ENCODE measurements at regions not wholly inside any gene's neighbourhood (a gene's known extent, or its start where the extent isn't known, plus 50 kb on each side); places are given as distances from the start of the nearest gene placed in this dataset.

DNA sequence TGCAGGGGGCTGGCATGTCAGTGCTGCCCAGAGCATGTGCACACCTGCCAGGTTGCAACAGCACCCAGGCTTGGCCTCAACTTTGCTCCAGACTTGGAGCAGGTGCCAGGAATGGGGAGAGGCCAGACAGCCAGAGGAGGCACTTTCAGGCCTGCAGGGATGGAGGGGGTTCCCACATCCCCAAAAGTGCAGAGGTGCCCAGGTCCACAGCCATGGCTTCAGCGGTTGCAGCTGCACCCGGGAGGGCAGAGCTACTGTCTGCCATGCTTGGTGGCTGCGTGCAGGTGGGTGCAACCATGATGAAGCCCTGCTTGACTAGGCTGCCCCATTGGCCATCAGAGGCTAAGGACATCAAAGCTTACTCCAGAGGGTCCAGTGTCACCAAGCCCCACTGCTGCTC lies 196.8 kb upstream of the VRK2 start:
- Histone ChIP-seq H3K27me3 (ENCODE audit: insufficient read depth, low read length, poor library complexity, severe bottlenecking) (no peaks in the 10 kb centered on the region), H3K4me2 (ENCODE audit: low read depth, low read length, poor library complexity, severe bottlenecking) (no peak overlapping the region), H3K36me3 (ENCODE audit: insufficient read depth, low read length) (no peaks in the 10 kb centered on the region), H3K9me3 (ENCODE audit: insufficient read depth, low read depth, low read length) (no peaks in the 10 kb centered on the region), H2AFZ (ENCODE audit: low read length) (no peak overlapping the region), H3K9ac (ENCODE audit: low read depth, low read length, poor library complexity, severe bottlenecking) (no peak overlapping the region), H3K4me1 (ENCODE audit: insufficient read depth, low read length, poor library complexity, severe bottlenecking) (no peaks in the 10 kb centered on the region), H4K20me1 (ENCODE audit: insufficient read depth, low read length, poor library complexity, severe bottlenecking) (no peaks in the 10 kb centered on the region), H3K4me3 (ENCODE audit: low read length, poor library complexity, severe bottlenecking) (no peak overlapping the region), H3K79me2 (ENCODE audit: insufficient read depth, low read length) (no peaks in the 10 kb centered on the region), H3K9me2 (replicated peaks; ENCODE audit: low read depth, low read length) (no peaks in the 10 kb centered on the region), H3F3A (ENCODE audit: low read depth) (no peaks in the 10 kb centered on the region)
- no peak for TF ChIP-seq EZH2phosphoT487 (IDR thresholded peaks at IDR 0.05; ENCODE audit: borderline replicate concordance)
- TF ChIP-seq, protein P1, sequence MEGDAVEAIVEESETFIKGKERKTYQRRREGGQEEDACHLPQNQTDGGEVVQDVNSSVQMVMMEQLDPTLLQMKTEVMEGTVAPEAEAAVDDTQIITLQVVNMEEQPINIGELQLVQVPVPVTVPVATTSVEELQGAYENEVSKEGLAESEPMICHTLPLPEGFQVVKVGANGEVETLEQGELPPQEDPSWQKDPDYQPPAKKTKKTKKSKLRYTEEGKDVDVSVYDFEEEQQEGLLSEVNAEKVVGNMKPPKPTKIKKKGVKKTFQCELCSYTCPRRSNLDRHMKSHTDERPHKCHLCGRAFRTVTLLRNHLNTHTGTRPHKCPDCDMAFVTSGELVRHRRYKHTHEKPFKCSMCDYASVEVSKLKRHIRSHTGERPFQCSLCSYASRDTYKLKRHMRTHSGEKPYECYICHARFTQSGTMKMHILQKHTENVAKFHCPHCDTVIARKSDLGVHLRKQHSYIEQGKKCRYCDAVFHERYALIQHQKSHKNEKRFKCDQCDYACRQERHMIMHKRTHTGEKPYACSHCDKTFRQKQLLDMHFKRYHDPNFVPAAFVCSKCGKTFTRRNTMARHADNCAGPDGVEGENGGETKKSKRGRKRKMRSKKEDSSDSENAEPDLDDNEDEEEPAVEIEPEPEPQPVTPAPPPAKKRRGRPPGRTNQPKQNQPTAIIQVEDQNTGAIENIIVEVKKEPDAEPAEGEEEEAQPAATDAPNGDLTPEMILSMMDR (conservative IDR thresholded peaks at IDR 0.05; ENCODE audit: low read length), result no peak

DNA sequence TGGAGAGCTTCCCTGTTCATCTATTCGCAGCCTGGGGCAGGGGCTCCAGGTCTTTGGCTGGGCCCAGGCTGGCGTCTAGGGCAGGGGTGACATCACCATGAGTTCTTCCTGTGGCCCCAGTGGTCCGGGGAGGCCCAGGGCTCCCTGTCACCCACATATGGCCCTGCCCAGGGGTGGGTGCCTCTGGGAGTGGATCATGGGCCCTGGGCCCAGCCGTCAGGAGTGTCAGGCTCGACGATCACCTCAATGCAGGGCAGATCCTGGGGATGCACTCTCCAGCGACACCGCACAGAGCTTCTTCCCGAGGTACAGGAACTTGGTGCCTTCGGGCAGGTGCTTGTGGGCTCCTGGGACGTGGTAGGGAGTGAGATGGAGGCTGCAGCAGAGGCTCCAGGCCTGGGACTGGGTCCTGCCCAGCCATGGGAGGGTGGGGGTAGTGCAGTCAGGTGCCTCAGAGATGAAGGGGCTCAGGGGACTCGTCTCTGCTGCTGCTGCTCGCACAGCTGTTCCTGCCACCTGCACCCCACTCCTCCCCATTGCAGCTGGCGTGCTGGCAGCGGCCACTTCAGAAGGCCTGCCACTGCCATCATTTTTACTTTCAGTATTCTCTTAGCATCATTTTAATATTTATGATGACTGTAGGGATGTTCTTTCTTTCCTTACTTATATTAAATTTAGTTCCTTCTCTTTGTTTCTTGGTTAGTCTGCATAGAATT lies 196.0 kb upstream of the VRK2 start:
- Histone ChIP-seq H3K4me2 (ENCODE audit: low read depth, low read length, poor library complexity, severe bottlenecking) (no peak overlapping the region), H3K79me2 (ENCODE audit: insufficient read depth, low read length) (no peaks in the 10 kb centered on the region), H4K20me1 (ENCODE audit: insufficient read depth, low read length, poor library complexity, severe bottlenecking) (no peaks in the 10 kb centered on the region), H2AFZ (ENCODE audit: low read length) (no peak overlapping the region), H3K36me3 (ENCODE audit: insufficient read depth, low read length) (no peaks in the 10 kb centered on the region), H3F3A (ENCODE audit: low read depth) (no peaks in the 10 kb centered on the region), H3K4me3 (ENCODE audit: low read length, poor library complexity, severe bottlenecking) (no peak overlapping the region), H3K9me2 (replicated peaks; ENCODE audit: low read depth, low read length) (no peaks in the 10 kb centered on the region), H3K27me3 (ENCODE audit: insufficient read depth, low read length, poor library complexity, severe bottlenecking) (no peaks in the 10 kb centered on the region), H3K9me3 (ENCODE audit: insufficient read depth, low read depth, low read length) (no peaks in the 10 kb centered on the region), H3K4me1 (ENCODE audit: insufficient read depth, low read length, poor library complexity, severe bottlenecking) (no peaks in the 10 kb centered on the region), H3K9ac (ENCODE audit: low read depth, low read length, poor library complexity, severe bottlenecking) (no peak overlapping the region)
- no peak for TF ChIP-seq EZH2phosphoT487 (IDR thresholded peaks at IDR 0.05; ENCODE audit: borderline replicate concordance)
- TF ChIP-seq, protein P1 (conservative IDR thresholded peaks at IDR 0.05; ENCODE audit: low read length), result no peak

DNA sequence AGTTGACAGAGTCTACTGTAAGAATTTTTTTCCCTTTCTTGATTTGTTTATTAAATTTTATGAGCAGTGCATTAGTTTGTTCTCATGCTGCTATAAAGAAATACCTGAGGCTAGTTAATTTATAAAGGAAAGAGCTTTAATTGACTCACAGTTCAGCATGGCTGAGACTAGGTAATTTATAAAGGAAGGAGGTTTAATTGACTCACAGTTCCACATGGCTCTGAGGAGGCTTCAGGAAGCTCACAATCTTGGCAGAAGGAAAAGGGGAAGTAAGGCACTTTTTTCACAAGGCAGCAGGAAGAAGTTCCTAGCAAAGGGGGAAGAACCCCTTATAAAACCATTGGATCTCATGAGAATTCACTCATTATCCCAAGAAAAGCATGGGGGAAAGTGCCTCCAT lies 191.4 kb upstream of the VRK2 start:
- H3K79me2 ChIP-seq (ENCODE audit: insufficient read depth, low read length), result no peaks in the 10 kb centered on the region
- no peak overlapping the region for H3K4me3 ChIP-seq (ENCODE audit: low read length, poor library complexity, severe bottlenecking)
- H3K27me3 ChIP-seq (ENCODE audit: insufficient read depth, low read length, poor library complexity, severe bottlenecking), result no peaks in the 10 kb centered on the region
- H2AFZ ChIP-seq (ENCODE audit: low read length), result no peak overlapping the region
- H3K9ac ChIP-seq (ENCODE audit: low read depth, low read length, poor library complexity, severe bottlenecking), result no peak overlapping the region
- no peak for TF ChIP-seq EZH2phosphoT487 (IDR thresholded peaks at IDR 0.05; ENCODE audit: borderline replicate concordance)
- TF ChIP-seq, protein P1 (conservative IDR thresholded peaks at IDR 0.05; ENCODE audit: low read length), result no peak
- no peaks in the 10 kb centered on the region for H3K9me3 ChIP-seq (ENCODE audit: insufficient read depth, low read depth, low read length)
- H3K36me3 ChIP-seq (ENCODE audit: insufficient read depth, low read length), result no peaks in the 10 kb centered on the region
- no peak overlapping the region for H3K4me2 ChIP-seq (ENCODE audit: low read depth, low read length, poor library complexity, severe bottlenecking)
- no peaks in the 10 kb centered on the region for H3K4me1 ChIP-seq (ENCODE audit: insufficient read depth, low read length, poor library complexity, severe bottlenecking)
- no peaks in the 10 kb centered on the region for H4K20me1 ChIP-seq (ENCODE audit: insufficient read depth, low read length, poor library complexity, severe bottlenecking)
- H3K9me2 ChIP-seq (replicated peaks; ENCODE audit: low read depth, low read length), result no peaks in the 10 kb centered on the region
- H3F3A ChIP-seq (ENCODE audit: low read depth), result no peaks in the 10 kb centered on the region
